ENCODE measurements at regions not wholly inside any gene's neighbourhood (a gene's known extent, or its start where the extent isn't known, plus 50 kb on each side); places are given as distances from the start of the nearest gene placed in this dataset.

DNA sequence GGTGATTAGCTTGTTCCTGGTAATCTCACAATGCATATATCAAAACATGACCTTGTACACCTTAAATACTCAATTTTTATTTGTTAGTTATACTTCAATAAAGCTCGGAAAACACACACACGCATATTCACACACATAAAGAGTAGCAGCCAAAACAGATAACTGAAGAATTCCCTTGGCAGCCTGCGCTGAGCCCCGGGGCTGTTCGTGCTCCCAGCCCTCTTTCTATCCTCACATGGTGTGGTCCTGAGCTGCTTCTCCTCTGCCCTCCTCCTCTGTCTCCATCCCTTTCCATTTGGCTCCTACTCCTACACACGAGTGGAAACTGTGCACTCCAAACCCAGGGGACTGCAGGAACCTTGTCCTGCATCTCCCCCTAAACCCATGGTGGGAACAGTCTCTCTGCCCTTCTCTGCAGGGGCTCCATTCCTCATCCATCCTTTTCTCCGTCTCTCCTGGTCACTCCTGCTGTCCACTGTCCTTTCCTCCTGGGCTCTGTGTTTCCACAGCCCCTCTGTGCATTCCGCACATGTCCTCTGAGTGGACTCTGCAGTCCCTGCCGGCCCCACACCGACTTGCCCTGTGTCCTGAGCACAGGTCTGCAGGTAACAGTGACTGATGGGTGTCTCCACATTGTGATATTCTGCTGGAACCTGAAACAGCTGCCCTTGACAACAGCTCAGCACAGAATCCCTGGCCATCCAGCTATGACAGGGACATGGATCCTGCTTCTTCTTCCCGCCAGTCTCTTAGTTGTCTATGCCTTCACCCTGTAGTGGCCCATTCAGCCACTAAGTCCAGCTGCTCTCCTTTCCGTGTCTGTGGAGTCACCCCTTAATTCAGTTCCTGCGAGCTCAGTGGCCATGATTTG is 216.8 kb upstream of the ZNF32 start:
- TF ChIP-seq, protein P1, sequence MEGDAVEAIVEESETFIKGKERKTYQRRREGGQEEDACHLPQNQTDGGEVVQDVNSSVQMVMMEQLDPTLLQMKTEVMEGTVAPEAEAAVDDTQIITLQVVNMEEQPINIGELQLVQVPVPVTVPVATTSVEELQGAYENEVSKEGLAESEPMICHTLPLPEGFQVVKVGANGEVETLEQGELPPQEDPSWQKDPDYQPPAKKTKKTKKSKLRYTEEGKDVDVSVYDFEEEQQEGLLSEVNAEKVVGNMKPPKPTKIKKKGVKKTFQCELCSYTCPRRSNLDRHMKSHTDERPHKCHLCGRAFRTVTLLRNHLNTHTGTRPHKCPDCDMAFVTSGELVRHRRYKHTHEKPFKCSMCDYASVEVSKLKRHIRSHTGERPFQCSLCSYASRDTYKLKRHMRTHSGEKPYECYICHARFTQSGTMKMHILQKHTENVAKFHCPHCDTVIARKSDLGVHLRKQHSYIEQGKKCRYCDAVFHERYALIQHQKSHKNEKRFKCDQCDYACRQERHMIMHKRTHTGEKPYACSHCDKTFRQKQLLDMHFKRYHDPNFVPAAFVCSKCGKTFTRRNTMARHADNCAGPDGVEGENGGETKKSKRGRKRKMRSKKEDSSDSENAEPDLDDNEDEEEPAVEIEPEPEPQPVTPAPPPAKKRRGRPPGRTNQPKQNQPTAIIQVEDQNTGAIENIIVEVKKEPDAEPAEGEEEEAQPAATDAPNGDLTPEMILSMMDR (IDR thresholded peaks at IDR 0.05; ENCODE audit: low read depth, low read length, missing input control), result no peak
- TF ChIP-seq NR2F2 (IDR thresholded peaks at IDR 0.05), result no peak
- no peak for TF ChIP-seq RAD21 (IDR thresholded peaks at IDR 0.05)
- TF ChIP-seq GABPA (IDR thresholded peaks at IDR 0.05 in 1 of 2, conservative IDR thresholded peaks at IDR 0.05 in 1 of 2), result no peak
- TF ChIP-seq, protein P2, sequence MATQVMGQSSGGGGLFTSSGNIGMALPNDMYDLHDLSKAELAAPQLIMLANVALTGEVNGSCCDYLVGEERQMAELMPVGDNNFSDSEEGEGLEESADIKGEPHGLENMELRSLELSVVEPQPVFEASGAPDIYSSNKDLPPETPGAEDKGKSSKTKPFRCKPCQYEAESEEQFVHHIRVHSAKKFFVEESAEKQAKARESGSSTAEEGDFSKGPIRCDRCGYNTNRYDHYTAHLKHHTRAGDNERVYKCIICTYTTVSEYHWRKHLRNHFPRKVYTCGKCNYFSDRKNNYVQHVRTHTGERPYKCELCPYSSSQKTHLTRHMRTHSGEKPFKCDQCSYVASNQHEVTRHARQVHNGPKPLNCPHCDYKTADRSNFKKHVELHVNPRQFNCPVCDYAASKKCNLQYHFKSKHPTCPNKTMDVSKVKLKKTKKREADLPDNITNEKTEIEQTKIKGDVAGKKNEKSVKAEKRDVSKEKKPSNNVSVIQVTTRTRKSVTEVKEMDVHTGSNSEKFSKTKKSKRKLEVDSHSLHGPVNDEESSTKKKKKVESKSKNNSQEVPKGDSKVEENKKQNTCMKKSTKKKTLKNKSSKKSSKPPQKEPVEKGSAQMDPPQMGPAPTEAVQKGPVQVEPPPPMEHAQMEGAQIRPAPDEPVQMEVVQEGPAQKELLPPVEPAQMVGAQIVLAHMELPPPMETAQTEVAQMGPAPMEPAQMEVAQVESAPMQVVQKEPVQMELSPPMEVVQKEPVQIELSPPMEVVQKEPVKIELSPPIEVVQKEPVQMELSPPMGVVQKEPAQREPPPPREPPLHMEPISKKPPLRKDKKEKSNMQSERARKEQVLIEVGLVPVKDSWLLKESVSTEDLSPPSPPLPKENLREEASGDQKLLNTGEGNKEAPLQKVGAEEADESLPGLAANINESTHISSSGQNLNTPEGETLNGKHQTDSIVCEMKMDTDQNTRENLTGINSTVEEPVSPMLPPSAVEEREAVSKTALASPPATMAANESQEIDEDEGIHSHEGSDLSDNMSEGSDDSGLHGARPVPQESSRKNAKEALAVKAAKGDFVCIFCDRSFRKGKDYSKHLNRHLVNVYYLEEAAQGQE (IDR thresholded peaks at IDR 0.05), result no peak
- TF ChIP-seq TAF1 (conservative IDR thresholded peaks at IDR 0.05), result no peak
- no peak for TF ChIP-seq FOXA1 (IDR thresholded peaks at IDR 0.05)
- TF ChIP-seq, protein P3, sequence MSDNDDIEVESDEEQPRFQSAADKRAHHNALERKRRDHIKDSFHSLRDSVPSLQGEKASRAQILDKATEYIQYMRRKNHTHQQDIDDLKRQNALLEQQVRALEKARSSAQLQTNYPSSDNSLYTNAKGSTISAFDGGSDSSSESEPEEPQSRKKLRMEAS (IDR thresholded peaks at IDR 0.05), result no peak
- TF ChIP-seq SP1 (IDR thresholded peaks at IDR 0.05), result no peak

All from liver (tissue), 3 donors.